ENCODE measurements at regions not wholly inside any gene's neighbourhood (a gene's known extent, or its start where the extent isn't known, plus 50 kb on each side); places are given as distances from the start of the nearest gene placed in this dataset.

GRCh38 chr20:52433326-52434040 is 241.9 kb upstream of the ZFP64 start:
- H3K4me3 ChIP-seq (ENCODE audit: low read length): no peak overlapping the region
- ChIA-PET CTCF (no interaction called here), POLR2A (ENCODE audit: unreplicated experiment) (no interaction called here)
- no peaks in the 10 kb centered on the region for H3K9me2 ChIP-seq (replicated peaks; ENCODE audit: low read length)
- no peaks in the 10 kb centered on the region for H3K4me1 ChIP-seq (ENCODE audit: insufficient read depth, low read length)
- no peaks in the 10 kb centered on the region for H3K79me2 ChIP-seq (ENCODE audit: low read length)
- BruUV-seq (replicated peaks): no TSS peak
- H2AFZ ChIP-seq (ENCODE audit: low read length): no peak overlapping the region
- no peak for DNase-seq
- H3K36me3 ChIP-seq (ENCODE audit: low read depth, low read length): no peaks in the 10 kb centered on the region
- peaks cover 4% of the 10 kb centered on the region for H3K27me3 ChIP-seq (ENCODE audit: low read length)
- no peak for ATAC-seq
- intact Hi-C loops (cut with micrococcal nuclease): no loop called here
- H4K20me1 ChIP-seq (ENCODE audit: low read length): no peaks in the 10 kb centered on the region
- H3F3A ChIP-seq (ENCODE audit: low read length, unreplicated experiment): no peaks in the 10 kb centered on the region
- no peak overlapping the region for H3K27ac ChIP-seq (ENCODE audit: low read length)
- no peak overlapping the region for H3K9ac ChIP-seq (ENCODE audit: low read length)
- no peaks in the 10 kb centered on the region for H3K9me3 ChIP-seq (ENCODE audit: low read length)
- no peak overlapping the region for H3K4me2 ChIP-seq (ENCODE audit: low read length)
- TF ChIP-seq EZH2phosphoT487 (IDR thresholded peaks at IDR 0.05; ENCODE audit: borderline replicate concordance, low read length) (no peak), CTCF (conservative IDR thresholded peaks at IDR 0.05; ENCODE audit: low read depth, low read length) (no peak), EZH2 (IDR thresholded peaks at IDR 0.05; ENCODE audit: low read length, unreplicated experiment) (no peak)

- Histone ChIP-seq H3K9me3 (ENCODE audit: low read length) (no peaks in the 10 kb centered on the region), H3K4me1 (ENCODE audit: insufficient read depth, low read length) (no peaks in the 10 kb centered on the region), H3K27me3 (ENCODE audit: low read length) (no peaks in the 10 kb centered on the region), H3K9me2 (replicated peaks; ENCODE audit: low read length) (no peaks in the 10 kb centered on the region), H3K36me3 (ENCODE audit: low read depth, low read length) (no peaks in the 10 kb centered on the region), H4K20me1 (ENCODE audit: low read length) (no peaks in the 10 kb centered on the region), H3K4me3 (ENCODE audit: low read length) (no peak overlapping the region), H3K27ac (ENCODE audit: low read length) (no peak overlapping the region), H3K4me2 (ENCODE audit: low read length) (no peak overlapping the region), H3K79me2 (ENCODE audit: low read length) (no peaks in the 10 kb centered on the region), H3F3A (ENCODE audit: low read length, unreplicated experiment) (no peaks in the 10 kb centered on the region), H3K9ac (ENCODE audit: low read length) (no peak overlapping the region), H2AFZ (ENCODE audit: low read length) (no peak overlapping the region)
- TF ChIP-seq EZH2 (IDR thresholded peaks at IDR 0.05; ENCODE audit: low read length, unreplicated experiment) (no peak), EZH2phosphoT487 (IDR thresholded peaks at IDR 0.05; ENCODE audit: borderline replicate concordance, low read length) (no peak), CTCF (conservative IDR thresholded peaks at IDR 0.05; ENCODE audit: low read depth, low read length) (no peak)
- ChIA-PET CTCF (no interaction called here), POLR2A (ENCODE audit: unreplicated experiment) (no interaction called here)
- intact Hi-C loops (cut with micrococcal nuclease): no loop called here
- BruUV-seq (replicated peaks): no TSS peak
- ATAC-seq (no peak), DNase-seq (no peak)
These were observed 241.2 kb upstream of the ZFP64 start for GRCh38 chr20:52432740-52433139.

- H3K9me3 ChIP-seq (ENCODE audit: low read length): no peaks in the 10 kb centered on the region
- no peaks in the 10 kb centered on the region for H3K36me3 ChIP-seq (ENCODE audit: low read depth, low read length)
- H3F3A ChIP-seq (ENCODE audit: low read length, unreplicated experiment): no peaks in the 10 kb centered on the region
- H3K4me1 ChIP-seq (ENCODE audit: insufficient read depth, low read length): no peaks in the 10 kb centered on the region
- H3K9ac ChIP-seq (ENCODE audit: low read length): no peak overlapping the region
- intact Hi-C loops (cut with micrococcal nuclease): no loop called here
- no peak for ATAC-seq
- H3K4me2 ChIP-seq (ENCODE audit: low read length): no peak overlapping the region
- no peaks in the 10 kb centered on the region for H3K79me2 ChIP-seq (ENCODE audit: low read length)
- H3K27ac ChIP-seq (ENCODE audit: low read length): no peak overlapping the region
- no TSS peak for BruUV-seq (replicated peaks)
- ChIA-PET POLR2A (ENCODE audit: unreplicated experiment) (no interaction called here), CTCF (no interaction called here)
- H4K20me1 ChIP-seq (ENCODE audit: low read length): no peaks in the 10 kb centered on the region
- no peak overlapping the region for H2AFZ ChIP-seq (ENCODE audit: low read length)
- TF ChIP-seq EZH2phosphoT487 (IDR thresholded peaks at IDR 0.05; ENCODE audit: borderline replicate concordance, low read length) (no peak), EZH2 (IDR thresholded peaks at IDR 0.05; ENCODE audit: low read length, unreplicated experiment) (no peak), CTCF (conservative IDR thresholded peaks at IDR 0.05; ENCODE audit: low read depth, low read length) (no peak)
- DNase-seq: no peak
- H3K9me2 ChIP-seq (replicated peaks; ENCODE audit: low read length): no peaks in the 10 kb centered on the region
- H3K4me3 ChIP-seq (ENCODE audit: low read length): no peak overlapping the region
- H3K27me3 ChIP-seq (ENCODE audit: low read length): no peaks in the 10 kb centered on the region
These were observed 237.4 kb upstream of the ZFP64 start for GRCh38 chr20:52429029-52429428.
